Gastroesophageal sphincter (tissue), 4 donors: ENCODE measurements at regions not wholly inside any gene's neighbourhood (a gene's known extent, or its start where the extent isn't known, plus 50 kb on each side); places are given as distances from the start of the nearest gene placed in this dataset.

ENCODE experiments used
- ATAC-seq: fragments of 150-250 bp; one replicate; pipeline ENCODE4 v1.9.1; 2016; ENCODE audit warnings: mild to moderate bottlenecking, moderate library complexity
- H3K27ac ChIP-seq, 4 donors: fragments of 200-600 bp; sonication (generic) in 3 of 4; 1 replicate in 3 of 4; 2 replicates in 1 of 4; pipeline ENCODE4 v1.5.1; 2016 to 2019
- H3K27me3 ChIP-seq: fragments of 200-600 bp; sonication (generic); one replicate; pipeline ENCODE4 v1.5.1; 2019
- H3K36me3 ChIP-seq, 2 donors: fragments of 200-600 bp; sonication (generic); one replicate each; pipeline ENCODE4 v1.5.1; 2019; ENCODE audit warnings: control low read depth in 1 of 2
- H3K4me1 ChIP-seq, 3 donors: fragments of 200-600 bp; sonication (generic); 1 replicate in 2 of 3; 2 replicates in 1 of 3; pipeline ENCODE4 v1.5.1; 2016 to 2019; ENCODE audit warnings: control low read depth in 2 of 3
- H3K4me3 ChIP-seq, 2 donors: fragments of 200-600 bp; sonication (generic); one replicate each; pipeline ENCODE4 v1.5.1; 2019; ENCODE audit warnings: mild to moderate bottlenecking in 1 of 2, moderate library complexity in 1 of 2
- H3K9me3 ChIP-seq, 3 donors: fragments of 200-600 bp; sonication (generic); one replicate each; pipeline ENCODE4 v1.5.1; 2017 to 2019; ENCODE audit warnings: control low read depth in 2 of 3
- CTCF ChIP-seq, 4 experiments: fragments of 200-600 bp in 2 of 4; fragments of 450-650 bp in 2 of 4; sonication (generic) in 1 of 4; IDR thresholded peaks; one replicate each; pipeline ENCODE4 v1.5.1; 2017 to 2019; ENCODE audit warnings: antibody characterized with exemption in 4 of 4, mild to moderate bottlenecking in 2 of 4, moderate library complexity in 2 of 4
- EP300 ChIP-seq: sonication (generic); formaldehyde crosslinking; IDR thresholded peaks from one replicate; pipeline ENCODE4 v1.6.1; 2017; ENCODE audit warnings: antibody characterized with exemption, mild to moderate bottlenecking
- POLR2A ChIP-seq, 2 donors: fragments of 450-650 bp; IDR thresholded peaks; one replicate each; pipeline ENCODE4 v1.6.1; 2017; ENCODE audit warnings: antibody characterized with exemption in 2 of 2, mild to moderate bottlenecking in 2 of 2, moderate library complexity in 1 of 2
- POLR2AphosphoS5 ChIP-seq: sonication (generic); formaldehyde crosslinking; IDR thresholded peaks from one replicate; pipeline ENCODE4 v1.6.1; 2017; ENCODE audit warnings: antibody characterized with exemption
- WGBS, 2 donors: methylation state at CpG; one replicate each; pipeline ENCODE4 v1.1.5; 2018; ENCODE audit warnings: low coverage in 1 of 2; 5-methylcytosine and 5-hydroxymethylcytosine counted together

GRCh38 chr1:214823311-214824117, 220.5 kb downstream of the CENPF start:
- 87 to 100% methylated on average over 2 to 13 of the region's 21 CpGs for WGBS, 2 donors
- Histone ChIP-seq H3K27ac (no peak overlapping the region), H3K4me1 (no peaks in the 10 kb centered on the region), H3K27me3 (no peaks in the 10 kb centered on the region), H3K36me3 (no peaks in the 10 kb centered on the region), H3K9me3 (peaks cover 0 to 12% (median 0%) of the 10 kb centered on the region in 3 donors), H3K4me3 (no peak overlapping the region)
- no peak for ATAC-seq
- TF ChIP-seq CTCF (IDR thresholded peaks at IDR 0.05) (no peak), POLR2AphosphoS5 (no peak)

- Histone ChIP-seq H3K27ac (no peak overlapping the region), H3K27me3 (no peaks in the 10 kb centered on the region), H3K4me1 (no peaks in the 10 kb centered on the region), H3K9me3 (peaks cover 0 to 14% (median 0%) of the 10 kb centered on the region in 3 donors), H3K36me3 (no peaks in the 10 kb centered on the region), H3K4me3 (no peak overlapping the region)
- TF ChIP-seq EP300, result no peak
- no peak for TF ChIP-seq CTCF (IDR thresholded peaks at IDR 0.05)
- TF ChIP-seq POLR2AphosphoS5, result no peak
- no peak for TF ChIP-seq POLR2A (IDR thresholded peaks at IDR 0.05)
- WGBS, 2 donors, result 42 to 50% methylated on average over 2 of the region's 2 CpGs
- no peak for ATAC-seq
Measured at GRCh38 chr1:214824763-214825162, 221.8 kb downstream of the CENPF start.

GRCh38 chr1:214826619-214827018, 223.6 kb downstream of the CENPF start:
- WGBS, 2 donors, result 68 to 93% methylated on average over 4 of the region's 4 CpGs
- H3K36me3 ChIP-seq, result no peaks in the 10 kb centered on the region
- no peak overlapping the region for H3K27ac ChIP-seq
- no peak for TF ChIP-seq EP300
- no peak for TF ChIP-seq CTCF (IDR thresholded peaks at IDR 0.05)
- TF ChIP-seq POLR2A (IDR thresholded peaks at IDR 0.05), result no peak
- TF ChIP-seq POLR2AphosphoS5, result no peak
- no peaks in the 10 kb centered on the region for H3K27me3 ChIP-seq
- no peak overlapping the region for H3K4me3 ChIP-seq
- no peak for ATAC-seq
- peaks cover 0 to 14% (median 0%) of the 10 kb centered on the region in 3 donors for H3K9me3 ChIP-seq
- no peaks in the 10 kb centered on the region for H3K4me1 ChIP-seq

GRCh38 chr1:214827883-214828282, 224.9 kb downstream of the CENPF start:
- TF ChIP-seq POLR2AphosphoS5, result no peak
- TF ChIP-seq CTCF (IDR thresholded peaks at IDR 0.05), result no peak
- TF ChIP-seq EP300, result no peak
- TF ChIP-seq POLR2A (IDR thresholded peaks at IDR 0.05), result no peak
- Histone ChIP-seq H3K27me3 (no peaks in the 10 kb centered on the region), H3K4me1 (no peaks in the 10 kb centered on the region), H3K9me3 (peaks cover 0 to 14% (median 0%) of the 10 kb centered on the region in 3 donors), H3K27ac (no peak overlapping the region), H3K36me3 (no peaks in the 10 kb centered on the region), H3K4me3 (no peak overlapping the region)
- no peak for ATAC-seq

- no peaks in the 10 kb centered on the region for H3K27me3 ChIP-seq
- TF ChIP-seq POLR2A (IDR thresholded peaks at IDR 0.05), result no peak
- no peak for TF ChIP-seq CTCF (IDR thresholded peaks at IDR 0.05)
- no peak for TF ChIP-seq POLR2AphosphoS5
- TF ChIP-seq EP300, result no peak
- peaks cover 0 to 14% (median 0%) of the 10 kb centered on the region in 3 donors for H3K9me3 ChIP-seq
- ATAC-seq, result no peak
- H3K36me3 ChIP-seq, result no peaks in the 10 kb centered on the region
- no peaks in the 10 kb centered on the region for H3K4me1 ChIP-seq
- no peak overlapping the region for H3K4me3 ChIP-seq
- no peak overlapping the region for H3K27ac ChIP-seq
- 44 to 58% methylated on average over 2 of the region's 2 CpGs for WGBS, 2 donors
Measured at GRCh38 chr1:214830941-214831340, 227.9 kb downstream of the CENPF start.
